MM.1S (cell line): ENCODE measurements at regions not wholly inside any gene's neighbourhood (a gene's known extent, or its start where the extent isn't known, plus 50 kb on each side); places are given as distances from the start of the nearest gene placed in this dataset.

Experiments used
- CTCF ChIP-seq: fragments of 300-600 bp; sonication (generic); IDR thresholded peaks from 2 replicates; pipeline ENCODE4 v1.5.1; 2016; ENCODE audit warnings: antibody characterized with exemption, low read length, mixed read lengths
- EZH2 ChIP-seq: fragments of 300-600 bp; sonication (generic); optimal IDR thresholded peaks from 2 replicates; pipeline ENCODE3; 2017; ENCODE audit warnings: low read depth, mild to moderate bottlenecking, antibody characterized with exemption, low read length, mixed read lengths

GRCh38 chr12:69002969-69003368 is 70.0 kb upstream of the CPM start:
- no peak for TF ChIP-seq EZH2
- TF ChIP-seq CTCF = no peak
